ENCODE measurements at regions not wholly inside any gene's neighbourhood (a gene's known extent, or its start where the extent isn't known, plus 50 kb on each side); places are given as distances from the start of the nearest gene placed in this dataset.
"Not testable (repeated sequence)": the region's sequence is repeated elsewhere in the genome, so short reads cannot be mapped to it uniquely, and the experiment has no call there.

DNA sequence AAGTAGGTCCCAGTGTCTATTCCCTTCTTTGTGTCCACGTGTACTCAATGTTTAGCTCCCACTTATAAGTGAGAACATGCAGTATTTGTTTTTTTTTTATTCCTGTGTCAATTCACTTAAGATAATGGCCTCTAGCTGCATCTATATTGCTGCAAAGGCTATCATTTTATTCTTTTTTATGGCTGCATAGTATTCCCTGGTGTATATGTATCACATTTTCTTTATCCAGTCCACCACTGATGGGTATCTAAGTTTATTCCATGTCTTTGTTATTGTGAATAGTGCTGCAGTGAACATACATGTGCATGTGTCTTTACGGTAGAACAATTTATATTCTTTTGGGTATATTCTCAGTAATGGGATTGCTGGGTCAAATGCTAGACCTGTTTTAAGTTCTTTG lies 329.4 kb downstream of the MEX3B start:
- TF ChIP-seq, protein P1, sequence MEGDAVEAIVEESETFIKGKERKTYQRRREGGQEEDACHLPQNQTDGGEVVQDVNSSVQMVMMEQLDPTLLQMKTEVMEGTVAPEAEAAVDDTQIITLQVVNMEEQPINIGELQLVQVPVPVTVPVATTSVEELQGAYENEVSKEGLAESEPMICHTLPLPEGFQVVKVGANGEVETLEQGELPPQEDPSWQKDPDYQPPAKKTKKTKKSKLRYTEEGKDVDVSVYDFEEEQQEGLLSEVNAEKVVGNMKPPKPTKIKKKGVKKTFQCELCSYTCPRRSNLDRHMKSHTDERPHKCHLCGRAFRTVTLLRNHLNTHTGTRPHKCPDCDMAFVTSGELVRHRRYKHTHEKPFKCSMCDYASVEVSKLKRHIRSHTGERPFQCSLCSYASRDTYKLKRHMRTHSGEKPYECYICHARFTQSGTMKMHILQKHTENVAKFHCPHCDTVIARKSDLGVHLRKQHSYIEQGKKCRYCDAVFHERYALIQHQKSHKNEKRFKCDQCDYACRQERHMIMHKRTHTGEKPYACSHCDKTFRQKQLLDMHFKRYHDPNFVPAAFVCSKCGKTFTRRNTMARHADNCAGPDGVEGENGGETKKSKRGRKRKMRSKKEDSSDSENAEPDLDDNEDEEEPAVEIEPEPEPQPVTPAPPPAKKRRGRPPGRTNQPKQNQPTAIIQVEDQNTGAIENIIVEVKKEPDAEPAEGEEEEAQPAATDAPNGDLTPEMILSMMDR (IDR thresholded peaks at IDR 0.05) = not testable (repeated sequence)
- TF ChIP-seq POLR2A (IDR thresholded peaks at IDR 0.05) = not testable (repeated sequence)

All from right lobe of liver (tissue), 4 donors.